Neural cell (in vitro differentiated cells): ENCODE measurements at regions not wholly inside any gene's neighbourhood (a gene's known extent, or its start where the extent isn't known, plus 50 kb on each side); places are given as distances from the start of the nearest gene placed in this dataset.

ENCODE experiments used
- H2AFZ ChIP-seq: fragments of 200-600, 300-800 bp; sonication (generic), shearing (Covaris generic); 2 replicates; pipeline ENCODE4 v1.6.0; 2014; ENCODE audit warnings: low read depth, mild to moderate bottlenecking, antibody characterized with exemption, low read length, moderate library complexity
- H3F3A ChIP-seq: fragments of 200-600 bp; shearing (Covaris generic); 2 replicates; pipeline ENCODE4 v1.6.1; 2016; ENCODE audit warnings: mild to moderate bottlenecking, moderate library complexity, mixed read lengths, antibody characterized with exemption, low read length; ENCODE audit not compliant: insufficient read depth, poor library complexity, severe bottlenecking
- H3K27ac ChIP-seq: fragments of 200-600, 300-800 bp; sonication (generic), shearing (Covaris generic); 2 replicates; pipeline ENCODE4 v1.5.1; 2014; ENCODE audit warnings: mild to moderate bottlenecking, low read length, moderate library complexity
- H3K27me3 ChIP-seq: fragments of 300-800, 200-600 bp; sonication (generic), shearing (Covaris generic); 2 replicates; pipeline ENCODE4 v1.6.0; 2014; ENCODE audit warnings: mild to moderate bottlenecking, low read depth, low read length, moderate library complexity; ENCODE audit not compliant: insufficient read depth
- H3K36me3 ChIP-seq: fragments of 300-800, 200-600 bp; sonication (generic), shearing (Covaris generic); 2 replicates; pipeline ENCODE4 v1.5.1; 2014; ENCODE audit warnings: mild to moderate bottlenecking, antibody characterized with exemption, low read length, moderate library complexity; ENCODE audit not compliant: insufficient read depth
- H3K4me2 ChIP-seq: fragments of 300-800, 200-600 bp; sonication (generic), shearing (Covaris generic); 2 replicates; pipeline ENCODE4 v1.6.0; 2014; ENCODE audit warnings: mild to moderate bottlenecking, low read length
- H3K4me3 ChIP-seq: fragments of 300-800, 200-600 bp; sonication (generic), shearing (Covaris generic); 2 replicates; pipeline ENCODE4 v1.5.1; 2014; ENCODE audit warnings: mild to moderate bottlenecking, low read length, moderate library complexity
- H3K79me2 ChIP-seq: fragments of 200-600 bp; shearing (Covaris generic); replicated peaks from 2 replicates; pipeline ENCODE4 v1.6.0; 2014; ENCODE audit warnings: mild to moderate bottlenecking, low read length, moderate library complexity; ENCODE audit not compliant: insufficient read depth
- H3K9ac ChIP-seq: fragments of 300-800, 200-600 bp; sonication (generic), shearing (Covaris generic); 2 replicates; pipeline ENCODE4 v1.6.1; 2016; ENCODE audit warnings: mild to moderate bottlenecking, low read length, mixed read lengths
- H3K9me2 ChIP-seq: fragments of 200-600 bp; shearing (Covaris generic); 2 replicates; pipeline ENCODE4 v1.6.1; 2016; ENCODE audit warnings: mild to moderate bottlenecking, low read length, mixed read lengths; ENCODE audit not compliant: insufficient read depth
- H3K9me3 ChIP-seq: fragments of 200-600, 300-800 bp; sonication (generic), shearing (Covaris generic); 2 replicates; pipeline ENCODE4 v1.6.1; 2016; ENCODE audit warnings: mild to moderate bottlenecking, mixed run types, low read length, moderate library complexity, mixed read lengths
- H4K20me1 ChIP-seq: fragments of 200-600 bp; shearing (Covaris generic); 2 replicates; pipeline ENCODE4 v1.6.1; 2016; ENCODE audit warnings: mild to moderate bottlenecking, mixed run types; ENCODE audit not compliant: insufficient read depth
- CTCF ChIP-seq: fragments of 450-650 bp; IDR thresholded peaks from 2 replicates; pipeline ENCODE4 v1.5.1; 2014; ENCODE audit warnings: antibody characterized with exemption, mild to moderate bottlenecking, moderate library complexity; ENCODE audit not compliant: poor library complexity, severe bottlenecking
- EP300 ChIP-seq: fragments of 450-650 bp; conservative IDR thresholded peaks from 2 replicates; pipeline ENCODE4 v1.6.1; 2014; ENCODE audit warnings: antibody characterized with exemption, mild to moderate bottlenecking, moderate library complexity; ENCODE audit not compliant: poor library complexity, severe bottlenecking
- EZH2 ChIP-seq: fragments of 200-600, 300-800 bp; shearing (Covaris generic), sonication (generic); IDR thresholded peaks from 2 replicates; pipeline ENCODE4 v1.6.1; 2014; ENCODE audit warnings: antibody characterized with exemption, low read length, borderline replicate concordance, mild to moderate bottlenecking; ENCODE audit not compliant: insufficient read depth, poor library complexity, severe bottlenecking
- MXI1 ChIP-seq: fragments of 450-650 bp; conservative IDR thresholded peaks from 2 replicates; pipeline ENCODE4 v1.6.1; 2014; ENCODE audit warnings: antibody characterized with exemption, mild to moderate bottlenecking; ENCODE audit not compliant: poor library complexity, severe bottlenecking
- POLR2AphosphoS5 ChIP-seq: IDR thresholded peaks from 2 replicates; pipeline ENCODE4 v1.6.1; 2012
- RAD21 ChIP-seq: fragments of 450-650 bp; conservative IDR thresholded peaks from 2 replicates; pipeline ENCODE4 v1.6.1; 2014; ENCODE audit warnings: antibody characterized with exemption, mild to moderate bottlenecking, moderate library complexity
- REST ChIP-seq: IDR thresholded peaks from 2 replicates; pipeline ENCODE4 v1.6.1; 2012; ENCODE audit warnings: borderline replicate concordance
- SMC3 ChIP-seq: fragments of 450-650 bp; conservative IDR thresholded peaks from 2 replicates; pipeline ENCODE4 v1.6.1; 2014; ENCODE audit warnings: antibody characterized with exemption, mild to moderate bottlenecking, moderate library complexity; ENCODE audit not compliant: poor library complexity
- TAF1 ChIP-seq: IDR thresholded peaks from 2 replicates; pipeline ENCODE4 v1.6.1; 2012; ENCODE audit warnings: low read depth

DNA sequence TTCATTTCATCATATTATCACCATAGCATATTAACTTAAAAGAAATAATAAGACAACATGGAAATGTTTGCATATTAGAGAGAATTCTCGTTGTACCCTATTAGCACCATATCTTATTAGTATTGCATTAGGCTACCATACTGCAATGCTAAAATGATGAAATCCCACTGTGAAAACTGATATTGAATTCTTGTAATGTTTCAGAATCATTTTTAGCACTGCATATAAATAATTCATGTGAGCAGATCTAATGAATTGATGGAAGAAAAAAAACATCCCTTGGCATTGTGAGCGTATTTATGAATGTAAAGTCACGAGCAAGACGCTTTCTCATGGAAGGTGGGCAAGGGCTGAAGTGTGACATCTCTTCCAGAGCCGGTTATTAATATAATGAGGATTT lies 257.1 kb upstream of the PTBP2 start:
- H2AFZ ChIP-seq = no peak overlapping the region
- H3K9ac ChIP-seq = no peak overlapping the region
- H3K27me3 ChIP-seq = no peaks in the 10 kb centered on the region
- no peaks in the 10 kb centered on the region for H3K9me3 ChIP-seq
- no peak overlapping the region for H3K4me3 ChIP-seq
- H3F3A ChIP-seq = no peaks in the 10 kb centered on the region
- no peaks in the 10 kb centered on the region for H3K79me2 ChIP-seq
- H3K27ac ChIP-seq = no peak overlapping the region
- no peaks in the 10 kb centered on the region for H3K36me3 ChIP-seq
- no peak overlapping the region for H3K4me2 ChIP-seq
- TF ChIP-seq RAD21 = no peak
- no peak for TF ChIP-seq POLR2AphosphoS5
- no peak for TF ChIP-seq TAF1
- TF ChIP-seq EZH2 = no peak
- TF ChIP-seq MXI1 = no peak
- no peak for TF ChIP-seq SMC3
- no peak for TF ChIP-seq EP300
- no peaks in the 10 kb centered on the region for H4K20me1 ChIP-seq
- no peaks in the 10 kb centered on the region for H3K9me2 ChIP-seq

DNA sequence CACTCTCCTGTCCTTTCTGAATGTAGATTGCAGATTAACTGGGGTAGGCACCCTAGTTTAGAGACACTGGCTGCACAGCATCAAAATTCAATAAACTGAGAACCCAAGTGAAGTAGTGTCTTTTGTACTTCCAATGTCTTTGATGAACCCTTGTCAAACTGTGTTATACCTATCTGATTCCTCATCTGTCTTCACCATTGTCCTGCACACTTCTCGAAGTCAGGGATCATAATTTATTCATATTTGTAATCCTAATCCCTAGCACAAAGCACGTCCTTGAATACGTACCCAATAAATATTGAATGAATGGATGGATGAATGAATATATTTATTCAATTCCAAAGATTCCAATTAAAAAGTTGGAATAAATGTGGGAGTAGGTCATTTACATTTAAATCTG lies 256.6 kb upstream of the PTBP2 start:
- Histone ChIP-seq H3K27ac (no peak overlapping the region), H3K9me3 (no peaks in the 10 kb centered on the region), H3K36me3 (no peaks in the 10 kb centered on the region), H3K4me2 (no peak overlapping the region), H3F3A (no peaks in the 10 kb centered on the region), H3K9me2 (no peaks in the 10 kb centered on the region), H3K9ac (no peak overlapping the region), H4K20me1 (no peaks in the 10 kb centered on the region), H3K27me3 (no peaks in the 10 kb centered on the region), H2AFZ (no peak overlapping the region), H3K79me2 (no peaks in the 10 kb centered on the region), H3K4me3 (no peak overlapping the region)
- TF ChIP-seq CTCF (no peak), TAF1 (no peak), REST (no peak), EP300 (no peak), SMC3 (no peak), POLR2AphosphoS5 (no peak), EZH2 (no peak), RAD21 (no peak), MXI1 (no peak)

DNA sequence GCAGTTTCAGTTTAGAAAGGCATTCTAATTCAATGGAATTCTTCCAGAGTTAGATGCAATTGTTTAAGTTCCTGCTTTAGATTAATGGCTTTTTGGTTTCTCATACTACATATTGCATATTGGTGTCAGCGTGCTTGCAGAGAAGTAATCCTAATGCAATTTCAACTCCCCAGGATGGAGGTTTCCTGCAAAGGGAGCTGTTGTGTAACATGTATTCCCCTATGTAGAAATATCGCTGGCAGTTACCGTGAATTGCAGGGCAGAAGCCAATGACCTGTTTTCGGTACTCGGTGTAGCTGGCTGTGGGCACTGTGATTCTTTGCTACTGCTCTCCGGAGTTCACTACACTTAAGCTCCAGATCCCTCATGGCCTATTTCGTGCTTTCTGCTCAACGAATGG lies 256.1 kb upstream of the PTBP2 start:
- no peak overlapping the region for H3K4me3 ChIP-seq
- TF ChIP-seq TAF1 = no peak
- TF ChIP-seq MXI1 = no peak
- no peak for TF ChIP-seq CTCF
- TF ChIP-seq SMC3 = no peak
- no peak for TF ChIP-seq EZH2
- no peak for TF ChIP-seq EP300
- no peak for TF ChIP-seq POLR2AphosphoS5
- TF ChIP-seq RAD21 = no peak
- no peak for TF ChIP-seq REST
- H3F3A ChIP-seq = no peaks in the 10 kb centered on the region
- no peaks in the 10 kb centered on the region for H3K9me2 ChIP-seq
- no peak overlapping the region for H2AFZ ChIP-seq
- no peaks in the 10 kb centered on the region for H3K79me2 ChIP-seq
- no peaks in the 10 kb centered on the region for H3K27me3 ChIP-seq
- no peak overlapping the region for H3K4me2 ChIP-seq
- H3K9ac ChIP-seq = no peak overlapping the region
- H3K36me3 ChIP-seq = no peaks in the 10 kb centered on the region
- H4K20me1 ChIP-seq = no peaks in the 10 kb centered on the region
- no peaks in the 10 kb centered on the region for H3K9me3 ChIP-seq
- H3K27ac ChIP-seq = no peak overlapping the region
